A673 (cell line): ENCODE measurements at regions not wholly inside any gene's neighbourhood (a gene's known extent, or its start where the extent isn't known, plus 50 kb on each side); places are given as distances from the start of the nearest gene placed in this dataset.
A peak's percentile ranks its signal among the peaks of the same experiment; 100 is the strongest.

Experiments used
- BruUV-seq: library from RNA; stranded (reverse); fragments of 400-500 nt; replicated peaks from 2 replicates; lab custom pipeline; 2021; lab: Mats Ljungman, UMichigan
- CTCF ChIA-PET: fragments of 300-600 bp; sonication (Branson Sonifier 250); formaldehyde crosslinking; loops from one replicate; lab custom pipeline; 2022; ENCODE audit warnings: antibody characterized with exemption; lab: Charles Lee
- POLR2A ChIA-PET: fragments of 300-600 bp; sonication (Branson Sonifier 250); formaldehyde crosslinking; loops from one replicate; lab custom pipeline; 2022; ENCODE audit warnings: antibody characterized with exemption; ENCODE audit not compliant: low non-redundant PET; lab: Charles Lee
- DNase-seq: peaks from one replicate; pipeline ENCODE4 v3.0.0-alpha.2; 2015; ENCODE audit warnings: low spot score
- H3K27ac ChIP-seq: fragments of 200-600 bp; sonication (generic); 2 replicates; pipeline ENCODE4 v1.5.1; 2016; ENCODE audit warnings: mixed run types, low read depth, mild to moderate bottlenecking, mixed read lengths, antibody characterized with exemption, low read length; ENCODE audit not compliant: poor library complexity, severe bottlenecking
- H3K27me3 ChIP-seq: fragments of 200-600 bp; sonication (generic); replicated peaks from 2 replicates; pipeline ENCODE4 v1.6.1; 2017; ENCODE audit warnings: mixed run types, low read depth, mild to moderate bottlenecking, mixed read lengths, antibody characterized with exemption, low read length; ENCODE audit not compliant: insufficient read depth, poor library complexity
- H3K36me3 ChIP-seq: fragments of 200-600 bp; sonication (generic); 2 replicates; pipeline ENCODE4 v1.6.1; 2016; ENCODE audit warnings: mixed run types, mild to moderate bottlenecking, mixed read lengths, antibody characterized with exemption, low read length; ENCODE audit not compliant: insufficient read depth, poor library complexity, severe bottlenecking
- H3K4me1 ChIP-seq: fragments of 200-600 bp; sonication (generic); 2 replicates; pipeline ENCODE4 v1.6.1; 2017; ENCODE audit warnings: mixed run types, mild to moderate bottlenecking, mixed read lengths, antibody characterized with exemption, low read length; ENCODE audit not compliant: insufficient read depth, poor library complexity, severe bottlenecking
- H3K4me3 ChIP-seq: fragments of 200-600 bp; sonication (generic); 2 replicates; pipeline ENCODE4 v1.5.1; 2016; ENCODE audit warnings: low read depth, mixed run types, mild to moderate bottlenecking, mixed read lengths, low read length; ENCODE audit not compliant: poor library complexity, severe bottlenecking
- H3K9me3 ChIP-seq: fragments of 200-600 bp; sonication (generic); 2 replicates; pipeline ENCODE4 v1.6.1; 2016; ENCODE audit warnings: mixed run types, low read depth, mild to moderate bottlenecking, mixed read lengths, antibody characterized with exemption, low read length; ENCODE audit not compliant: poor library complexity, severe bottlenecking
- CTCF ChIP-seq: fragments of 300-800, 200-600 bp; sonication (generic); conservative IDR thresholded peaks from 2 replicates; pipeline ENCODE4 v1.5.1; 2017; ENCODE audit warnings: low read depth, mild to moderate bottlenecking, antibody characterized with exemption, low read length, moderate library complexity, mixed read lengths
- EZH2 ChIP-seq: fragments of 200-600 bp; sonication (generic); IDR thresholded peaks from 2 replicates; pipeline ENCODE4 v1.6.1; 2017; ENCODE audit warnings: borderline replicate concordance, low read depth, mild to moderate bottlenecking, mixed read lengths, antibody characterized with exemption, low read length; ENCODE audit not compliant: poor library complexity, severe bottlenecking
- intact Hi-C: fragments of 100-400 bp; cut with micrococcal nuclease; formaldehyde crosslinking; loops from one replicate; pipeline ENCODE4 v1.10.0; 2022; ENCODE audit not compliant: unreplicated experiment

- Histone ChIP-seq H3K4me3 (no peak overlapping the region), H3K27me3 (no peaks in the 10 kb centered on the region), H3K27ac (no peak overlapping the region), H3K4me1 (no peaks in the 10 kb centered on the region), H3K36me3 (no peaks in the 10 kb centered on the region), H3K9me3 (no peaks in the 10 kb centered on the region)
- TF ChIP-seq EZH2 = no peak
- no peak for TF ChIP-seq CTCF
- intact Hi-C loops = no loop called here
- ChIA-PET CTCF (no interaction called here), POLR2A (no interaction called here)
- DNase-seq = no peak
- no TSS peak for BruUV-seq
Measured at GRCh38 chr1:22314706-22315105, 136.9 kb upstream of the ZBTB40 start.

- no peak overlapping the region for H3K4me3 ChIP-seq
- CTCF ChIA-PET = no interaction called here
- H3K27me3 ChIP-seq = no peaks in the 10 kb centered on the region
- no peak for TF ChIP-seq CTCF
- TF ChIP-seq EZH2 = no peak
- BruUV-seq = no TSS peak
- H3K36me3 ChIP-seq = no peaks in the 10 kb centered on the region
- no peak for DNase-seq
- H3K9me3 ChIP-seq = no peaks in the 10 kb centered on the region
- POLR2A ChIA-PET = no interaction called here
- no peaks in the 10 kb centered on the region for H3K4me1 ChIP-seq
- no peak overlapping the region for H3K27ac ChIP-seq
- intact Hi-C loops = no loop called here
Measured at GRCh38 chr1:22315315-22316078, 136.2 kb upstream of the ZBTB40 start.

- intact Hi-C loops = no loop called here
- no TSS peak for BruUV-seq
- ChIA-PET POLR2A (interaction anchor here (0.6 kb wide), 1 partner anchor 18 kb away, joined by 3 read pairs; no protein-coding TSS in a partner anchor), CTCF (no interaction called here)
- TF ChIP-seq CTCF = peak; percentile 62
- TF ChIP-seq EZH2 = no peak
- no peak overlapping the region for H3K4me3 ChIP-seq
- peak; percentile 42 for DNase-seq
- H3K27ac ChIP-seq = no peak overlapping the region
- H3K36me3 ChIP-seq = no peaks in the 10 kb centered on the region
- no peaks in the 10 kb centered on the region for H3K27me3 ChIP-seq
- H3K4me1 ChIP-seq = no peaks in the 10 kb centered on the region
- H3K9me3 ChIP-seq = no peaks in the 10 kb centered on the region
Measured at GRCh38 chr1:22317231-22317919, 134.3 kb upstream of the ZBTB40 start.
